ENCODE measurements at regions not wholly inside any gene's neighbourhood (a gene's known extent, or its start where the extent isn't known, plus 50 kb on each side); places are given as distances from the start of the nearest gene placed in this dataset.

GRCh38 chr2:18176679-18177215 is 298.3 kb downstream of the KCNS3 start:
- no peaks in the 10 kb centered on the region for H3K79me2 ChIP-seq (ENCODE audit: low read depth)
- no peaks in the 10 kb centered on the region for H3K36me3 ChIP-seq (ENCODE audit: low read depth)
- H2AFZ ChIP-seq: no peak overlapping the region
- ChIA-PET CTCF (interaction anchor here (1.3 kb wide), 1 partner anchor 29 kb away, joined by 4 read pairs; no protein-coding TSS in a partner anchor), POLR2A (ENCODE audit: unreplicated experiment) (no interaction called here)
- intact Hi-C loops (cut with micrococcal nuclease; ENCODE audit: unreplicated experiment): no loop called here
- H3K27ac ChIP-seq: no peak overlapping the region
- no peaks in the 10 kb centered on the region for H3K9me2 ChIP-seq (ENCODE audit: insufficient read depth)
- no peaks in the 10 kb centered on the region for H3F3A ChIP-seq (ENCODE audit: insufficient read depth, low read depth)
- DNase-seq: no peak
- H3K4me2 ChIP-seq: no peak overlapping the region
- 0 out of 2 replicates have a peak, but pooled peaks cover 4% of the 10 kb centered on the region for H3K4me1 ChIP-seq (replicated peaks; ENCODE audit: insufficient read depth)
- no peak for TF ChIP-seq CTCF (conservative IDR thresholded peaks at IDR 0.05)
- no peak for TF ChIP-seq EZH2 (IDR thresholded peaks at IDR 0.05; ENCODE audit: low read depth)
- no TSS peak for BruUV-seq (replicated peaks)
- H4K20me1 ChIP-seq (ENCODE audit: insufficient read depth): no peaks in the 10 kb centered on the region
- H3K27me3 ChIP-seq (ENCODE audit: insufficient read depth, low read depth): no peaks in the 10 kb centered on the region
- no peak overlapping the region for H3K4me3 ChIP-seq
- no peaks in the 10 kb centered on the region for H3K9me3 ChIP-seq (ENCODE audit: insufficient read depth, low read depth)

- no peak overlapping the region for H2AFZ ChIP-seq
- no peak overlapping the region for H3K27ac ChIP-seq
- H3K9me2 ChIP-seq (ENCODE audit: insufficient read depth): no peaks in the 10 kb centered on the region
- no peaks in the 10 kb centered on the region for H3K36me3 ChIP-seq (ENCODE audit: low read depth)
- no peaks in the 10 kb centered on the region for H3K79me2 ChIP-seq (ENCODE audit: low read depth)
- no peaks in the 10 kb centered on the region for H3F3A ChIP-seq (ENCODE audit: insufficient read depth, low read depth)
- H3K27me3 ChIP-seq (ENCODE audit: insufficient read depth, low read depth): no peaks in the 10 kb centered on the region
- H3K4me3 ChIP-seq: no peak overlapping the region
- CTCF ChIA-PET: interaction anchor here (1.3 kb wide), 1 partner anchor 205 kb away, joined by 3 read pairs; no protein-coding TSS in a partner anchor
- POLR2A ChIA-PET (ENCODE audit: unreplicated experiment): no interaction called here
- no peak overlapping the region for H3K4me2 ChIP-seq
- H3K9me3 ChIP-seq (ENCODE audit: insufficient read depth, low read depth): no peaks in the 10 kb centered on the region
- BruUV-seq (replicated peaks): no TSS peak
- no peak for DNase-seq
- no peaks in the 10 kb centered on the region for H4K20me1 ChIP-seq (ENCODE audit: insufficient read depth)
- peaks cover 10% of the 10 kb centered on the region for H3K4me1 ChIP-seq (replicated peaks; ENCODE audit: insufficient read depth)
- TF ChIP-seq EZH2 (IDR thresholded peaks at IDR 0.05; ENCODE audit: low read depth) (no peak), CTCF (conservative IDR thresholded peaks at IDR 0.05) (no peak)
- intact Hi-C loops (cut with micrococcal nuclease; ENCODE audit: unreplicated experiment): no loop called here
Measured at GRCh38 chr2:18172607-18173006, 294.1 kb downstream of the KCNS3 start.

- BruUV-seq (replicated peaks): no TSS peak
- Histone ChIP-seq H3K27ac (no peak overlapping the region), H3F3A (ENCODE audit: insufficient read depth, low read depth) (no peaks in the 10 kb centered on the region), H3K4me2 (no peak overlapping the region), H3K79me2 (ENCODE audit: low read depth) (no peaks in the 10 kb centered on the region), H3K9me2 (ENCODE audit: insufficient read depth) (no peaks in the 10 kb centered on the region), H3K4me3 (no peak overlapping the region), H4K20me1 (ENCODE audit: insufficient read depth) (no peaks in the 10 kb centered on the region), H3K4me1 (replicated peaks; ENCODE audit: insufficient read depth) (peaks cover 10% of the 10 kb centered on the region), H3K9me3 (ENCODE audit: insufficient read depth, low read depth) (no peaks in the 10 kb centered on the region), H2AFZ (no peak overlapping the region), H3K27me3 (ENCODE audit: insufficient read depth, low read depth) (no peaks in the 10 kb centered on the region), H3K36me3 (ENCODE audit: low read depth) (no peaks in the 10 kb centered on the region)
- no peak for DNase-seq
- POLR2A ChIA-PET (ENCODE audit: unreplicated experiment): no interaction called here
- CTCF ChIA-PET: no interaction called here
- intact Hi-C loops (cut with micrococcal nuclease; ENCODE audit: unreplicated experiment): no loop called here
- TF ChIP-seq EZH2 (IDR thresholded peaks at IDR 0.05; ENCODE audit: low read depth): no peak
- TF ChIP-seq CTCF (conservative IDR thresholded peaks at IDR 0.05): no peak
Measured at GRCh38 chr2:18171191-18172139, 293.0 kb downstream of the KCNS3 start.

Data from PC-9 (cell line).